ENCODE measurements at regions not wholly inside any gene's neighbourhood (a gene's known extent, or its start where the extent isn't known, plus 50 kb on each side); places are given as distances from the start of the nearest gene placed in this dataset.
A peak's percentile ranks its signal among the peaks of the same experiment; 100 is the strongest.

- Histone ChIP-seq H3K9me3 (ENCODE audit: low read length) (no peaks in the 10 kb centered on the region), H3K27me3 (ENCODE audit: control insufficient read depth in 1 of 2, insufficient read depth in 2 of 2, low read length in 2 of 2) (no peaks in the 10 kb centered on the region; a peak in 1 of 5 replicates), H3K4me2 (ENCODE audit: low read depth, low read length) (peak overlapping the region; percentile 58; the same call in 1 of the 2 replicates), H3K27ac (ENCODE audit: extremely low read length, insufficient read depth, low read length) (no peak overlapping the region), H3K79me2 (ENCODE audit: insufficient read depth, low read length) (no peaks in the 10 kb centered on the region), H3K4me3 (replicated peaks in 1 of 3; ENCODE audit: insufficient read depth in 1 of 3, low read depth in 2 of 3, low read length in 3 of 3) (no peak overlapping the region), H3K4me1 (ENCODE audit: insufficient read depth, low read length) (peaks cover 35% of the 10 kb centered on the region), H3K9ac (ENCODE audit: insufficient read depth, low read depth, low read length) (no peak overlapping the region), H4K20me1 (ENCODE audit: insufficient read depth, low read length) (no peaks in the 10 kb centered on the region), H3K36me3 (replicated peaks in 1 of 2; ENCODE audit: control insufficient read depth in 1 of 2, insufficient read depth in 2 of 2, low read length in 2 of 2) (no peaks in the 10 kb centered on the region), H2AFZ (ENCODE audit: low read length) (no peak overlapping the region)
- in situ Hi-C loops (cut with HindIII; ENCODE audit: extremely low pct_ligation_motif_present, low pct_unique_long_range_greater_than_20kb), result no loop called here
- TF ChIP-seq RNF2 (conservative IDR thresholded peaks at IDR 0.05; ENCODE audit: low read depth) (no peak), SMYD3 (CRISPR knock-in tag; IDR thresholded peaks at IDR 0.05) (no peak), PLRG1 (conservative IDR thresholded peaks at IDR 0.05) (no peak), SSRP1 (CRISPR knock-in tag; IDR thresholded peaks at IDR 0.05) (no peak), ZFP90 (CRISPR knock-in tag; IDR thresholded peaks at IDR 0.05; ENCODE audit: borderline replicate concordance) (no peak), HNF4G (IDR thresholded peaks at IDR 0.05; ENCODE audit: borderline replicate concordance, low read depth, low read length) (no peak), HNF4G (CRISPR knock-in tag; IDR thresholded peaks at IDR 0.05; ENCODE audit: borderline replicate concordance, low read depth) (no peak), BORCS8-MEF2B (CRISPR knock-in tag; IDR thresholded peaks at IDR 0.05) (no peak), TAF1 (CRISPR knock-in tag; IDR thresholded peaks at IDR 0.05) (no peak), ZNF652 (CRISPR knock-in tag; IDR thresholded peaks at IDR 0.05; ENCODE audit: borderline replicate concordance, low read depth) (no peak), ZNF260 (CRISPR knock-in tag; IDR thresholded peaks at IDR 0.05; ENCODE audit: borderline replicate concordance, low read depth) (no peak), MTA3 (CRISPR knock-in tag; IDR thresholded peaks at IDR 0.05) (no peak)
- TF ChIP-seq, protein P1, sequence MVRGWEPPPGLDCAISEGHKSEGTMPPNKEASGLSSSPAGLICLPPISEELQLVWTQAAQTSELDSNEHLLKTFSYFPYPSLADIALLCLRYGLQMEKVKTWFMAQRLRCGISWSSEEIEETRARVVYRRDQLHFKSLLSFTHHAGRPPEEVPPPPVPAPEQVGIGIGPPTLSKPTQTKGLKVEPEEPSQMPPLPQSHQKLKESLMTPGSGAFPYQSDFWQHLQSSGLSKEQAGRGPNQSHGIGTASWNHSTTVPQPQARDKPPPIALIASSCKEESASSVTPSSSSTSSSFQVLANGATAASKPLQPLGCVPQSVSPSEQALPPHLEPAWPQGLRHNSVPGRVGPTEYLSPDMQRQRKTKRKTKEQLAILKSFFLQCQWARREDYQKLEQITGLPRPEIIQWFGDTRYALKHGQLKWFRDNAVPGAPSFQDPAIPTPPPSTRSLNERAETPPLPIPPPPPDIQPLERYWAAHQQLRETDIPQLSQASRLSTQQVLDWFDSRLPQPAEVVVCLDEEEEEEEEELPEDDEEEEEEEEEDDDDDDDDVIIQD (CRISPR knock-in tag; IDR thresholded peaks at IDR 0.05; ENCODE audit: low read depth), result no peak
- TF ChIP-seq, protein P2, sequence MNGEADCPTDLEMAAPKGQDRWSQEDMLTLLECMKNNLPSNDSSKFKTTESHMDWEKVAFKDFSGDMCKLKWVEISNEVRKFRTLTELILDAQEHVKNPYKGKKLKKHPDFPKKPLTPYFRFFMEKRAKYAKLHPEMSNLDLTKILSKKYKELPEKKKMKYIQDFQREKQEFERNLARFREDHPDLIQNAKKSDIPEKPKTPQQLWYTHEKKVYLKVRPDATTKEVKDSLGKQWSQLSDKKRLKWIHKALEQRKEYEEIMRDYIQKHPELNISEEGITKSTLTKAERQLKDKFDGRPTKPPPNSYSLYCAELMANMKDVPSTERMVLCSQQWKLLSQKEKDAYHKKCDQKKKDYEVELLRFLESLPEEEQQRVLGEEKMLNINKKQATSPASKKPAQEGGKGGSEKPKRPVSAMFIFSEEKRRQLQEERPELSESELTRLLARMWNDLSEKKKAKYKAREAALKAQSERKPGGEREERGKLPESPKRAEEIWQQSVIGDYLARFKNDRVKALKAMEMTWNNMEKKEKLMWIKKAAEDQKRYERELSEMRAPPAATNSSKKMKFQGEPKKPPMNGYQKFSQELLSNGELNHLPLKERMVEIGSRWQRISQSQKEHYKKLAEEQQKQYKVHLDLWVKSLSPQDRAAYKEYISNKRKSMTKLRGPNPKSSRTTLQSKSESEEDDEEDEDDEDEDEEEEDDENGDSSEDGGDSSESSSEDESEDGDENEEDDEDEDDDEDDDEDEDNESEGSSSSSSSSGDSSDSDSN (CRISPR knock-in tag; IDR thresholded peaks at IDR 0.05), result no peak
- TF ChIP-seq, protein P3, sequence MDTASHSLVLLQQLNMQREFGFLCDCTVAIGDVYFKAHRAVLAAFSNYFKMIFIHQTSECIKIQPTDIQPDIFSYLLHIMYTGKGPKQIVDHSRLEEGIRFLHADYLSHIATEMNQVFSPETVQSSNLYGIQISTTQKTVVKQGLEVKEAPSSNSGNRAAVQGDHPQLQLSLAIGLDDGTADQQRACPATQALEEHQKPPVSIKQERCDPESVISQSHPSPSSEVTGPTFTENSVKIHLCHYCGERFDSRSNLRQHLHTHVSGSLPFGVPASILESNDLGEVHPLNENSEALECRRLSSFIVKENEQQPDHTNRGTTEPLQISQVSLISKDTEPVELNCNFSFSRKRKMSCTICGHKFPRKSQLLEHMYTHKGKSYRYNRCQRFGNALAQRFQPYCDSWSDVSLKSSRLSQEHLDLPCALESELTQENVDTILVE (CRISPR knock-in tag; IDR thresholded peaks at IDR 0.05), result no peak
- CTCF ChIA-PET (ENCODE audit: low intra/inter-chr PET ratio, low total read pairs), result no interaction called here
- POLR2A ChIA-PET, result interaction anchor here (1.1 to 1.6 kb wide), 3 partner anchors 10 to 74 kb away, joined by 4 read pairs; no protein-coding TSS in a partner anchor
- ATAC-seq (no peak), DNase-seq (ENCODE audit: low spot score) (no peak), FAIRE-seq (no peak)
- no TSS peak for BruUV-seq (replicated peaks)
- intact Hi-C loops (cut with micrococcal nuclease; ENCODE audit: unreplicated experiment), result loop anchor here (10.0 kb wide), 1 partner anchor 197 kb away; the partner anchor contains the start of gene ATP1B1
Observed at GRCh38 chr1:168907786-168908348, 178.9 kb upstream of the DPT start.
